ENCODE measurements at regions not wholly inside any gene's neighbourhood (a gene's known extent, or its start where the extent isn't known, plus 50 kb on each side); places are given as distances from the start of the nearest gene placed in this dataset.
"Not testable (repeated sequence)": the region's sequence is repeated elsewhere in the genome, so short reads cannot be mapped to it uniquely, and the experiment has no call there.

- DNase-seq (ENCODE audit: low spot score): no peak
These were observed 532.4 kb upstream of the FTMT start for GRCh38 chr5:121319292-121319691.

- no peak for DNase-seq (ENCODE audit: low spot score)
These were observed 525.8 kb upstream of the FTMT start for GRCh38 chr5:121325930-121326329.

DNA sequence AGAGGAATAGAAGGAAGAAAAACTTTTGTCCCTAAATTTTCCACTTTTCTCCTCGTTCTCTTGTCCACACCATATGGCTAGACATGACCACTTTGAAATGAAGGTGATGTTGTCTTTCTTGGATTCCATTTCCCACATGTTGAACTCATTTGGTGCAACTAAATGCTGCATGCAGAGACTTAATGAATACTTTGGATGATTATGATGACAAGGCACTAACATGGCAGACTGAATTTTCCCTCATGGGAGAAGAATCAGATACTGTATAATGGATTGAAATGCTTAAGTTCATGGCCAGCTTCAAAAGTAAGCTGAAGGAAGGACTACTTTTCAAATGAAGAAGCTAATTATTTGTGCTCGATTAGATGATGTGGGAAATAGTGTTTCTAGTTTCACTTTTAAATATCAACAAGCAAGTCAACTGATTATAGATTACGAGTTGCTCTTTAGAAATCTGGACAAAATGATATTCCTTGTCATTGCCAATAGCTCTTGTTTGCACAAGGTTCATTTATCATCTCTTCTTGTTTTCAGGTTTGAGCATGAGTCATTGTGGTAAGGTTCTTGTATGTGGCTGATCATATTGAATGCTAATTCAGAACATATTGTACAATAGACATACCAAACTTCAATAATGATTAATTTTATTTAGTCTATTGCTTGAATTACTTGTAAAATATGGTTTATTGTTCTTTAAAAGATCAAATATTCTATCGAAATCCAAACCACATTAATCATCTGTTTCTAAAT lies 501.3 kb upstream of the FTMT start:
- no peak for DNase-seq (ENCODE audit: low spot score)

GRCh38 chr5:121366515-121366914 lies 485.2 kb upstream of the FTMT start:
- DNase-seq (ENCODE audit: low spot score): no peak

- no peak for DNase-seq (ENCODE audit: low spot score)
These were observed 478.3 kb upstream of the FTMT start for GRCh38 chr5:121373371-121373770.

DNA sequence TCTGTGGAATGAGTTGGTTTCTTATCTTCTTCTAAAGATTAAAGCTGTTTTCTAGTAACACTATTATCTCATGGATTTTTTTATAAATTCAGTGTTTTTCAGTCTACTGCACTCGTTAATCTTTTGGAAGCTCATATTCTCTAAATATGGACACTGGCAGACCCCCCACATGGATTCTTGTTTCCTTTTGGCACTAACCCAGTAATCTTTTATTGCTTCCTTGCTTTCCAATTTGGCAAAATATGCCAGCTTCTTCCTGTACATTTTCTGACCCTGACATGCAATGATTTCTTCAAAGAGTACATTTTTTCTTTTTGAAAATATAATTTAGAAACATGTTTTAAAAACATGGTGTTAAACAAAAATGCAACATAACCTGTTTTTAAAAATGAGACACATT lies 474.2 kb upstream of the FTMT start:
- DNase-seq (ENCODE audit: low spot score): no peak

DNA sequence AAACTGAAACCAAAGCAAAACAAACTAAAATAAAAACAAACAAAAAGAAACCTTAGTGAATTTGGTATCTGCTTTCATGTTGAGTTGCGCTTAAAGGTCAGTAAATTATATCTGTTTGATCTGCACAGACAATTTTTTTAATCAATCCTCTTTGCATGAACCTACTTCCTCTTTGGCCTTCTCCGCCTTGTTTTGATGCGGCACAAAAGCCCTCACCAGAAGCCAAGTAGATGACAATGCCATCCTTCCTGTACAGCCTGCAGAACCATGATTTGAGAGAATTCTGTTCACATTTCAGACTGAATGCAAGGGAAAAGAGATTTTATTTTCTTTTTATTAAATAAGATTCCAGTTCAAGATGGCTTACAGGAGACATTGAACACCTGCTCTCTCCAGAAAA lies 473.6 kb upstream of the FTMT start:
- DNase-seq (ENCODE audit: low spot score): no peak

DNA sequence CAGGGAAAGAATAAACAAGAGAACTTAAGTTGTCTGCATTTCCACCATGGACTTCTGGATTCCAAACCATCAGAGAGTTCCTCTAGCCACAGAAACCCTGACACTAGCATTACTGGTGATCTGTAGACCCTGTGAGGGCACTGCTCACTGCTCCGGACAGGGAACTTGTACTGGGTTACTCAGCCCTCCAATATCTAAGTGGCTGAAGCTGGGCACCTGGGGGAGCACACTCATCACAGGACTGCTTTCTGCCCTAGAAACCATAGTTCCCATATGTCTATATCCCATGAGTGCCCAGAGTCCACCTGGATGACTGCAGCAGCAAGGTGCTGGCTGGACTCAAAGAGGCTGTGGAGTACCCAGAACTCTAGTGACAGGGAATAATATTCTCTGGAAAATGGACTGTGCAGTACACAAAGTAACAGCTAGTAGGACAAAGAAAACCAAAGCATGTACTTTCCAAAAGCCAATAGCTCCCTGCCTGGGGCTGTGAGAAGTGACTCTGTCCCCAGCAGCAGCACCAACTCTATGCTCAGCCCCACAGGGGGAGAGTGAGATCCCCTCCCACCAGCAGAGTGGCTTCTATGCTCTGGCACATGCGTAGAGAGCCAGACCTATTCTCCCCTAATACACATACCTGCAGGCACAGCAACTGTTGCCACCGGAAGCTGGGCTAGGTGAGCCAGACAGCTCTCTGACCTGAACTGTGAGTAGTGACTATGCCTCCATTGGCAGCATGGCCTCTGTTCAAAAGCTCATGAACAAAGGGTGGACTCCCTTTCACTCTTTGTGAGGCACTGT lies 472.9 kb upstream of the FTMT start:
- no peak for DNase-seq (ENCODE audit: low spot score)

- no peak for DNase-seq (ENCODE audit: low spot score)
These were observed 471.6 kb upstream of the FTMT start for GRCh38 chr5:121380066-121380465.

- peak; percentile 87 for DNase-seq (ENCODE audit: low spot score)
These were observed 467.3 kb upstream of the FTMT start for GRCh38 chr5:121384359-121384758.

DNA sequence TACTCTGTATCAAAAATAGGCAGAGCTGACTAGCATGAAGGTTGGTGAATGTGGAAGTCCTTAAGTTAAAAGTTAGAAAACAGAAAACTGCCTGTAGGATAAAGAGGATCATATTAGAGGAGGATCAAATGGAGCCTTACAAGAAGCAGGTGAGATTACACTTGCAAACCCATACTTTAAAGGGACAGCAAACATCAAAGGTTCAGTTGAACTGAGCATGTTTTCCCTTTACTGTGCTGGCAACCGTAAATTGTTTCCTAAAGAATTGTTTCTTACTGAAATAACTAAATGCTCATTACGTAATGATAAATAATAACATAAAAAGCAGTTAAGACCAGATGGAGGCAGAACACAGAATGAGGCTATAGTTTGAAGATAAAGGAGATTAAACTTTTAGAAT lies 465.3 kb upstream of the FTMT start:
- DNase-seq (ENCODE audit: low spot score): no peak

GRCh38 chr5:121396716-121397115 lies 455.0 kb upstream of the FTMT start:
- no peak for DNase-seq (ENCODE audit: low spot score)

DNA sequence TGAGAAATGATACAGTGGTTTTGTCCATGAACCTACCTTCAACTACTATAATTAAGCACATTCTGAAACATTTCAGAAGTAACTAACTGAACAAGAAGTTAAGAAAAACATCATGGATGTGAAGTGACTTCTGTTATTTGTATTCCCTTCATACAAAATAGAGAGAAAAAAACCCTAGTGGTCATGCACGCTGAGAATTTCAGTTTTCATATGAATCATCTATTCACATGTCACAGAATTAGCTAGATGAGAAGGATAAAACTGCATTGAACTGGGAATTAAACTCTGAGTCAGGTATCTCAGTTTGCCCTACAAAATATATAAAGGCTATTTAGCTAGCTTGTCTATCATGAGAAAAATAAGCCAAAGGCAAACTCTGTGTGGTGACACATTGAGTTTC lies 451.8 kb upstream of the FTMT start:
- no peak for DNase-seq (ENCODE audit: low spot score)

DNA sequence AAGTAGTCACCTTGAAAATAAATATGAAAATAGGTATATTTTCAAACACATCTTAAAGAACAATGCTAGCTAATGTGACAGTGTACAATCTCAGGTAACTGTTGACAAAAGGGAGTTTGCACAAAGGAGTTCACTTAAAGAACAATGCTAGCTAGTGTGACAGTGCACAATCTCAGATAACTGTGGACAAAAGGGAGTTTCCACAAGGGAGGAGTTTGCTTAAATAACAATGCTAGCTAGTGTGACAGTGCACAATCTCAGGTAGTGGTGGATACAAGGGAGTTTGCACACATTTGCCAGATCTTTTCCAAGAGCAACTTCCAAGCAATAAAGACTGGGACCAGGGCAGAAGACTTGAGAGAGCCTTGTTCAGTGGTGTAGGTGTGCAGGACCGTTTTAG lies 442.9 kb upstream of the FTMT start:
- DNase-seq (ENCODE audit: low spot score): no peak

DNA sequence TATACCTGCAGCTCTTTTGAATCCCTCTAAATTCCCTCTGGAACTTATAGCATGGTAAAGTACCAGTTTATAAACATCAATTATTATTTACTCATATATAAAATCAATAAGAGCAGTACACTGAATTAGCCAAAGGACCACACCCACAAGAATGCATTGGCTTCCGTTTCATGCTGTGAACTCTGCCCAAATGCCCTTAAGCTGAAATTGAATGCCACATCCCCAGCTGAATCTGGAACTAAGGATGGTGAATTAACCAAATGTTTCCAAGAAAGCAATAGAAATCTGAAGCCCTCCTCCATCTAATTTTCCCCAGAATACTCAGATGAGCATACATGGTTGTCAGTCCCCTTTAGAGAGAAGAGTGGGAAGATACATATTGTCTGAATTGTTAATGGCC lies 436.4 kb upstream of the FTMT start:
- no peak for DNase-seq (ENCODE audit: low spot score)

GRCh38 chr5:121421646-121422045 lies 430.0 kb upstream of the FTMT start:
- DNase-seq (ENCODE audit: low spot score): no peak

- no peak for DNase-seq (ENCODE audit: low spot score)
These were observed 426.7 kb upstream of the FTMT start for GRCh38 chr5:121424976-121425375.

GRCh38 chr5:121426153-121426552 lies 425.5 kb upstream of the FTMT start:
- DNase-seq (ENCODE audit: low spot score): no peak

DNA sequence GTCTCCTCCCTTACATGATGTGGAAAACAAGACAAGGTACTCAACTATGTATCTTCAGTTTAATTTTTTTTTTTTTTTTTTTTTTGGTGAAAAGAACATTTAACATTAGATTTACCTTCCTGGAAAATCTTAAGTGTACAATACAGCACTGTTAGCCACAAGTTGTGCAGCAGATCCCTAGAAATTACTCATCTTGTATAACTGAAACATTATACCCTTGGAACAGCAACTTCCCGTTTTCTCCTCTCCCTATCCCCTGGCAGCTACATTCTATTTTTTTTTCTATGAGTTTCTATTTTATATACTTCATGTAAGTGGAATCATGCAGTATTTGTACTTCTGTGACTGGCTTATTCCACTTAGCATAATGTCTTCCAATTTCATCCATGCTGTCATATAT lies 421.9 kb upstream of the FTMT start:
- no peak for DNase-seq (ENCODE audit: low spot score)

GRCh38 chr5:121430538-121430937 lies 421.1 kb upstream of the FTMT start:
- DNase-seq (ENCODE audit: low spot score): no peak

- no peak for DNase-seq (ENCODE audit: low spot score)
These were observed 406.2 kb upstream of the FTMT start for GRCh38 chr5:121445511-121445910.

- DNase-seq (ENCODE audit: low spot score): no peak
These were observed 389.2 kb upstream of the FTMT start for GRCh38 chr5:121462441-121462840.

GRCh38 chr5:121471222-121471621 lies 380.5 kb upstream of the FTMT start:
- DNase-seq (ENCODE audit: low spot score): not testable (repeated sequence)

Measured in SK-N-DZ (cell line).